IPS-18a (cell line): ENCODE measurements at regions not wholly inside any gene's neighbourhood (a gene's known extent, or its start where the extent isn't known, plus 50 kb on each side); places are given as distances from the start of the nearest gene placed in this dataset.

ENCODE experiments used
- H3K27ac ChIP-seq: one replicate; pipeline ENCODE4 v1.5.1; 2013; ENCODE audit warnings: low read length
- H3K27me3 ChIP-seq: one replicate; pipeline ENCODE4 v1.6.1; 2013; ENCODE audit warnings: mild to moderate bottlenecking, low read length; ENCODE audit not compliant: control insufficient read depth, insufficient read depth
- H3K36me3 ChIP-seq: one replicate; pipeline ENCODE4 v1.6.1; 2013; ENCODE audit warnings: low read depth, low read length; ENCODE audit not compliant: control insufficient read depth
- H3K4me1 ChIP-seq: one replicate; pipeline ENCODE4 v1.6.1; 2013; ENCODE audit warnings: low read depth, low read length; ENCODE audit not compliant: control insufficient read depth
- H3K4me3 ChIP-seq: one replicate; pipeline ENCODE4 v1.5.1; 2013; ENCODE audit warnings: low read length
- H3K9ac ChIP-seq: one replicate; pipeline ENCODE4 v1.6.1; 2013; ENCODE audit warnings: mild to moderate bottlenecking, low read length, moderate library complexity
- H3K9me3 ChIP-seq: one replicate; pipeline ENCODE4 v1.6.1; 2013; ENCODE audit warnings: low read depth, low read length; ENCODE audit not compliant: control insufficient read depth

DNA sequence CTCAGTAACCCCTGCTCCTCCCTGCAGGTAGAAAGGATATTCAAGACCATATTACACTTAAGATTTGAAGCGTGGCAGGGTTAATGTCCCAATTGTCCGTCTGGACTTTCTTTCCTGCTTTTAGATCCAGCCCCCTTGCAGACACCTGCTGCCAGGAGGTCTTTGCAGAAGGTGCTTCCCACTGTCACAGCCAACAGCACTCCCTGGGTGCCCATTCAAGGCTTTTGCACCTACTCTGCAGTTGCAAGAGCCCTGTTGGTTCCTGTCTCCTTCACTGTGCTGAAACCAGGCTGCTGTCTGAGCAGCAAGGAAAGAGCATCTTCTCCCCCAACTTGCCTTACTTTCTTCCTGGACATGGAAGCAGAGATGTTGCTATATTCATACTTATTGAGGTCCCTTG is 1043.0 kb upstream of the POU3F3 start:
- H3K9ac ChIP-seq: no peak overlapping the region
- no peaks in the 10 kb centered on the region for H3K36me3 ChIP-seq
- peaks cover 25% of the 10 kb centered on the region for H3K4me1 ChIP-seq
- H3K4me3 ChIP-seq: no peak overlapping the region
- no peaks in the 10 kb centered on the region for H3K27me3 ChIP-seq
- H3K9me3 ChIP-seq: no peaks in the 10 kb centered on the region
- H3K27ac ChIP-seq: no peak overlapping the region

DNA sequence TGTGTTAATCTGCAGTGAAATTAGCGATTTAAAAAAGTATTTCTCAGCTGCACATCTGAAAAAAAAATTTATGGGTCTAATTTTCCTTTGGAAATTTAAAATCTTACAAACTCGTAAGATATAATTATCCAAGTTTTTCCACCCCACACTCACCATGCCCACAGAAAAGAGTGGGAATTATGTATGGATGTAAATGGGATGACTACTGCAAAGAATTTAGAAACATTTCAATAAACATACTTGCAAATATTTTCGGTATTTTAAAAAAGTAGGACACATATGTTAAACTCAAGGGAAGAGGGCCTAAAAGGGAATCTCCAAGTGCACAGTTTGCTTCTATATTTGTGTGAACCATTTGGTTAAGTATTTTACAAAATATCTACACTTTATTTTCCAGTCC is 1039.9 kb upstream of the POU3F3 start:
- Histone ChIP-seq H3K27me3 (no peaks in the 10 kb centered on the region), H3K9me3 (no peaks in the 10 kb centered on the region), H3K36me3 (no peaks in the 10 kb centered on the region), H3K4me1 (peaks cover 38% of the 10 kb centered on the region), H3K27ac (no peak overlapping the region), H3K4me3 (no peak overlapping the region), H3K9ac (no peak overlapping the region)

DNA sequence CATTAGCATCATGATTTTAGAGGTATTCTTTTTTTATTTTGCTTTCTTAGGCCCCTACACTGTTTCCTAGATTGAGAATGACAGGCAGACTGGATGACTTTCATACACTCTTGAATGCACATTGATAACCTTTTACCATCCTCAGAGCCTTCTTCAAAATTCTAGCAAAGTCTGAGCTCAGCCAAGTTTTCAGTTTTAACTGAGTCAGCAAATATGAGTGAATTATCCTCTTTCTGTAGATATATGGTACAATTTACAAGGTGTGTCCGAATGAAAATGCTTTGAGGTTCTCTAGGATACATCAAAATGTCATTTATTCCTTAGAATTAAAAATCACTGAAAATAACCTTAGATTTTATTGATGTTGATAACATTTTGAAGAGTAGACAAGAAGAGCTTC is 1038.2 kb upstream of the POU3F3 start:
- Histone ChIP-seq H3K9me3 (no peaks in the 10 kb centered on the region), H3K27me3 (no peaks in the 10 kb centered on the region), H3K36me3 (no peaks in the 10 kb centered on the region), H3K27ac (no peak overlapping the region), H3K4me3 (no peak overlapping the region), H3K9ac (no peak overlapping the region), H3K4me1 (peaks cover 20% of the 10 kb centered on the region)

DNA sequence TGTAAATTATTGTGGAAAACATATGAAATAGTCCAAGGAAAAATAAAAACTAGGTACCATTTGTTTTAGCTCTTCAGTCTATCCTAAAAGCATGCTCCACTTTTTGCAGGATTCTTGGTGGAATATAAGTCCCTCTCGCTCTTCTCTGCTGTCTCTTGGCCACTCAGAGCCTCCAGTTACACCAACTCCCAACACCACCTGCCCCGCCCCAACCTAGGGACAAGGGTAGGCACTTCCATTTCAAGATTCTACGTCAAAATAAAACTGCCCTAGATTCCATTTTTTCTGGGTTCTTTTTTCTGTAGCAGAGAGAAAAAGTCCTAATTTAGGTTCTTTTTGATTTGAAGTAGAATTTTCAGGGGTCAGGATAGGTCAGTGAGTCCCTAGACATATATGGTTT is 1036.2 kb upstream of the POU3F3 start:
- Histone ChIP-seq H3K36me3 (no peaks in the 10 kb centered on the region), H3K27me3 (no peaks in the 10 kb centered on the region), H3K4me1 (peaks cover 14% of the 10 kb centered on the region), H3K27ac (no peak overlapping the region), H3K9me3 (no peaks in the 10 kb centered on the region), H3K4me3 (peak overlapping the region; percentile 5), H3K9ac (no peak overlapping the region)

DNA sequence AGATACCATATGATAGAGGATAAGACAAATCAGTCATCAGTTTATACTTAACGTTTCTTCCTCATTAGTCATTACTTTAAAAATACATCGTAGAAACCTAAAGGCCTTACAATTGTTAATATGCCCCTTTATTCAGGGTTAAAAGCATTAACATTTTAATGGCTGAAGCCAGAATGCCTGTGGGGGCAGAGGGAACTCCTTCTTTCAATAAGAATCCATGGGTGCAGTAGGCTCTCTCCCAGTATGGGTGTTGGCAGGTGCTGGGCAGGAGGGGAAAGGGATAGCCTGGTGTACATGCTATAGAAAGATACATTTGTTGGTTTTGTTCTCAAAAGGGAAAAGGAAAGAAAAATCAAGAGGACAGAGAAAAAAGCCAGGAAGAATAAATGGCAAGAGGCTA is 1035.7 kb upstream of the POU3F3 start:
- Histone ChIP-seq H3K4me1 (peaks cover 14% of the 10 kb centered on the region), H3K27ac (no peak overlapping the region), H3K27me3 (no peaks in the 10 kb centered on the region), H3K9ac (no peak overlapping the region), H3K4me3 (peak overlapping the region; percentile 5), H3K9me3 (no peaks in the 10 kb centered on the region), H3K36me3 (no peaks in the 10 kb centered on the region)

DNA sequence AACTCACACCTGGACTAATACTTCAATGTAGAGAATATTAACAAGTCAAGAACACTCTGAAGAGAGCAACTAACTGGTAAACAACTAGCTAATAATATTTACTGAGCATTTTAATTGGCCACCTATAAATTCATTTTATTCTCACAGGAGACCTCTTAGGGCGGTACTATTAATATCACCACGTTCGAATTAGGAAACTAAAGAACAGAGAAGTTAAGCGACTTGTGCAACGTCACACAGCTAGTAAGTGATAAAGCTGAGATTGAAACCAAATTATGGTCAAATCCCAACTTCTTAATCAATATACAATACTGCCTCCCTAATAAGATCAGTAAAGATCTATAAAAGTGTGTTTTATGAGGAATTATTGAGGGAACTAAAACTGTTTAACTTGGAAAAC is 1034.3 kb upstream of the POU3F3 start:
- Histone ChIP-seq H3K9ac (no peak overlapping the region), H3K4me3 (no peak overlapping the region), H3K9me3 (no peaks in the 10 kb centered on the region), H3K4me1 (peaks cover 22% of the 10 kb centered on the region), H3K36me3 (no peaks in the 10 kb centered on the region), H3K27ac (no peak overlapping the region), H3K27me3 (no peaks in the 10 kb centered on the region)

DNA sequence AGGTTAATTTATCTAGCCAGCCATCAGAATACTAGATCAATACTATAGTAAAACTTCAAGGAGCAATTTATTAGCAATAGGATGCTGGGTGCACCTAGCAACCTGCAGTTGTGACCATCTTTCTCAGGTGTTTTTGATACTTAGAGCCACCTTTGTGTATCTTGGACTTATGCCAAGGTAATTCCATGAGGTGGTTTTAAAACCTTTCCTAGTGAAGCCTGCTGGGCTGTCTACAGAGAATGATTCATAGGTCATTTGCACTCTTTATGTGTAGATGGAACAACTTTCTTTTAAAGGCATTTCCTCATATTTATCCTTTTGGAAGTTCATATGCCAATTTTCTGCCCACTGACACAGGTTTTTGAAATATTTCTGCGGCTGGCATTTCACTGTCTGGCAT is 1030.1 kb upstream of the POU3F3 start:
- no peak overlapping the region for H3K27ac ChIP-seq
- H3K4me3 ChIP-seq: no peak overlapping the region
- peaks cover 8% of the 10 kb centered on the region for H3K4me1 ChIP-seq
- H3K9me3 ChIP-seq: no peaks in the 10 kb centered on the region
- no peaks in the 10 kb centered on the region for H3K27me3 ChIP-seq
- H3K9ac ChIP-seq: no peak overlapping the region
- H3K36me3 ChIP-seq: no peaks in the 10 kb centered on the region

DNA sequence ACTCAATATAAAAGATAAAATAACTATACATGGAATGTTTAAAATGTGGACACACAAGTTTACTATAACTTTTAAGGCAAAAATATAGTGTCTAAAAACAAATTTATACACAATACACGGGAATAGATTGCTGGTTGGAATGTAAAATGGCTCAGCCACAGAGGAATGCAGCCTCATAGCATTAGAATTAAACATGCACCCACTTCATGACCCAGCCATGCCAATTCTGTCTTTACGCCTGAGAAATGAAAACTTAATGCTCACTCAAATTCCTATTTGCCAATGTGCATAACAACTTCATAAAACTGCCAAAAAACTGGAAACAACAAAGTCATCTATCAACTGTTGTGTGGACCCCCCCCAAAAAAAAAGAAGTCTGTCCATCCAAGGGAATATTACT is 1006.6 kb upstream of the POU3F3 start:
- Histone ChIP-seq H3K36me3 (no peaks in the 10 kb centered on the region), H3K9me3 (no peaks in the 10 kb centered on the region), H3K9ac (no peak overlapping the region), H3K4me3 (no peak overlapping the region), H3K27me3 (no peaks in the 10 kb centered on the region), H3K4me1 (no peaks in the 10 kb centered on the region), H3K27ac (no peak overlapping the region)

DNA sequence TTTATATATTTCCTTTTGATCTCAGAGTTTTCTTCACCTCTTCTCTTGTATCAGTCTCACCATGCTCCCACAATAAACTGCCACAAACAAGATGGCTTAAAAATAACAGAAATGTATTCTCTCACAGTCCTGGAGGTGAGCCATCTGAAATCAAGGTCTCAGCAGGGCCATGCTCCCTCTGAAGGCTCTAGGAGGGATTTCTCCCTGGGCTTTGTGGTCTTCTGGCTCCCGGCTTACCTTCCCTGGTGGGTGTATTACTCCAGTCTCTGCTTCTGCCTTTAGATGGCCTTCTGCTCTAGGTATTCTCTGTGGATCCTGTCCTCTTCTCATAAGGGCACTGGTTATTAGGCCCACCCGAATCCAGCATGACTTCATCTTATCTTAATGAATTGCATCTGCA is 994.7 kb upstream of the POU3F3 start:
- Histone ChIP-seq H3K27ac (no peak overlapping the region), H3K36me3 (no peaks in the 10 kb centered on the region), H3K9me3 (no peaks in the 10 kb centered on the region), H3K4me3 (no peak overlapping the region), H3K27me3 (no peaks in the 10 kb centered on the region), H3K4me1 (no peaks in the 10 kb centered on the region), H3K9ac (no peak overlapping the region)

DNA sequence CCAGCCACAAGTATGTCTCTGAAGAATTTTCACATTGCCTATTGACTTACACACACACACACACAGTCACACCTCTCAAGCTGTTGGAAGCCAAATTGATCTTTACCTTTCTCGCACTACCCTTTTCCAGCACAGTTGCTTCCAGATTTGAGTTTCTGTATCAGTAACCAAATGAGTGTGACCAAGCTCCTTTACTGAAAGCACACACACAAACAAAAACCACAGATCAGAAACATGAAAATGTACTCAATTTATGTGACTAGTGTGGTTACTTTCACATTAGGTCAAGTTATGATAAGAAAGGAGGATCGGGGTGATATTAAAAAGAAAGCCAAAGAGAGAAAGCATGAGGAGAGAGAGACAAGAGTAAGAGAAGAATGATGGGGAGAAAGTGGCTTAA is 993.9 kb upstream of the POU3F3 start:
- Histone ChIP-seq H3K9ac (no peak overlapping the region), H3K4me1 (no peaks in the 10 kb centered on the region), H3K27me3 (no peaks in the 10 kb centered on the region), H3K27ac (no peak overlapping the region), H3K36me3 (no peaks in the 10 kb centered on the region), H3K4me3 (no peak overlapping the region), H3K9me3 (no peaks in the 10 kb centered on the region)

DNA sequence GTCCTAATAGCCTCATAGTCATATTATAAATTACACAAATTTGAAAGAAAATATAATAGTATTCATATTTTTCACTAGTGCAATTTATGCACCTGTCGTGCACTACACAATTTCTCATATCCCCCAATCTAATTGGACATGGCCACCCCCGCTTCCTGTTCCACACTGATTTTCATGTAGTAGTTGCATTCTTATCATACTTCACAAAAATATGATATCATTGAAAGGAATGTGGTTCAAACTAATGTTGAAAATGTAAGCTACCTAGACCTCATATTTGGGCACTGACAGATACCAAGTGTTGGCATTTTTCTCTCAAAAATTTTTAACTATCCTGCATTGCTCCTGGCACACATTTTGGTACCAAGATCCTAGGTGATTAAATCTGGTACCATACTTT is 985.5 kb upstream of the POU3F3 start:
- Histone ChIP-seq H3K9me3 (no peaks in the 10 kb centered on the region), H3K4me1 (no peaks in the 10 kb centered on the region), H3K27me3 (no peaks in the 10 kb centered on the region), H3K36me3 (no peaks in the 10 kb centered on the region), H3K9ac (no peak overlapping the region), H3K27ac (no peak overlapping the region), H3K4me3 (no peak overlapping the region)

DNA sequence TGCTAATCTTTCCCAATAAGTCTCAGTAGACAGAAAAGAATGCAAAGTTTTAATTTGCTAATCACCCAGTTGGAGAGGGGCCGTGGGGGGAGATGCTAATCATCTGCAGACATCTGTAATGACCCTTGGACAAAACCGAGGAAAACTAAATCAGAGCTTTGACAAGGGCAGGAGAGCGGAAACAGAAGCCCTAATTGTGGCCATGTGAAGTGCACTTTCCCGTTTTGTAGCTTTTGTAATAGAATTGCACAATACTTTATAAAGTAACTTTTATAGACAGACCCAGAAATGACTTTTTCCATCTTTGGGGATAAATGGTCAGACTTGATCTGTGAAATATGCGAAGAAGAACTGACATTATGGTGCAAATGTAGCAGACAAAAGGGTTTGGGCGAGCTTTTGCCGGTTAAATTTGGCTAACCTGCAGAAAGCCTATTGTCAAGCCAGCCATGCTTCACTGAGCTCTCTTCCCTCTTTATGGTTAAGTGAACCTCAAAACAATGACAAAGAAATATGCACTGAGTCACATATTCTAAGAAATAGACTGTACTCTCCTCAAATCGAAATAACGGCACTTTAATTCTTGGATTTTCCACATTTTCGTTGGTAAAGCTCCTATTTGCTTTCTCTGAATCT is 980.1 kb upstream of the POU3F3 start:
- no peak overlapping the region for H3K27ac ChIP-seq
- no peak overlapping the region for H3K9ac ChIP-seq
- no peaks in the 10 kb centered on the region for H3K36me3 ChIP-seq
- H3K4me1 ChIP-seq: peaks cover 25% of the 10 kb centered on the region
- H3K4me3 ChIP-seq: no peak overlapping the region
- no peaks in the 10 kb centered on the region for H3K9me3 ChIP-seq
- H3K27me3 ChIP-seq: no peaks in the 10 kb centered on the region
